A549 (cell line): ENCODE measurements at regions not wholly inside any gene's neighbourhood (a gene's known extent, or its start where the extent isn't known, plus 50 kb on each side); places are given as distances from the start of the nearest gene placed in this dataset.
A peak's percentile ranks its signal among the peaks of the same experiment; 100 is the strongest.

Experiments used
- ATAC-seq, 2 experiments: fragments of 200-7000 bp in 1 of 2; fragments of >200 bp in 1 of 2; cut with Nextera tagmentation in 1 of 2; cut with Tn5 transposase in 1 of 2; 3 replicates each; pipeline versions ENCODE4 v1.8.0 to v1.9.1; 2018 to 2020; ENCODE audit warnings: mild to moderate bottlenecking in 1 of 2, moderate library complexity in 1 of 2
- CTCF ChIA-PET: fragments of 300-600 bp; sonication (Branson Sonifier 250); formaldehyde crosslinking; extraction: SDS; loops from one replicate; lab custom pipeline; 2021; ENCODE audit warnings: antibody characterized with exemption, inconsistent platforms; lab: Yijun Ruan, JAX
- POLR2A ChIA-PET: fragments of 350-600 bp; formaldehyde crosslinking; extraction: SDS; loops from one replicate; lab custom pipeline; 2021; ENCODE audit warnings: antibody characterized with exemption, inconsistent platforms; lab: Yijun Ruan, JAX
- DNase-seq, 2 experiments: peaks; one replicate each; pipeline versions ENCODE4 v3.0.0 to v3.0.0-alpha.2; 2011 to 2016; ENCODE audit warnings: low read depth in 1 of 2, low spot score in 1 of 2
- FAIRE-seq: peaks from 2 replicates; lab custom pipeline; 2011; peaks lifted over from hg19 to GRCh38; lab: Jason Lieb, UNC
- H3K27ac ChIP-seq, 2 experiments: fragments of >200 bp; sonication (Bioruptor Twin); formaldehyde crosslinking; 3 replicates each; pipeline ENCODE4 v1.5.1; 2016 to 2017
- H3K4me1 ChIP-seq: fragments of >200 bp; sonication (Bioruptor Twin); formaldehyde crosslinking; 3 replicates; pipeline ENCODE4 v1.6.1; 2016
- H3K4me2 ChIP-seq: fragments of >200 bp; sonication (Bioruptor Twin); formaldehyde crosslinking; 3 replicates; pipeline ENCODE4 v1.6.1; 2016
- H3K4me3 ChIP-seq: fragments of >200 bp; sonication (Bioruptor Twin); formaldehyde crosslinking; 3 replicates; pipeline ENCODE4 v1.5.1; 2016
- H3K9me3 ChIP-seq: fragments of >200 bp; sonication (Bioruptor Twin); formaldehyde crosslinking; 3 replicates; pipeline ENCODE4 v1.6.1; 2016
- ATOH8 ChIP-seq: fragments of 250-450 bp; sonication (Bioruptor Pico); IDR thresholded peaks from 2 replicates; pipeline ENCODE4 v1.5.0; 2020; ENCODE audit warnings: low read depth, mild to moderate bottlenecking, moderate library complexity
- CEBPB ChIP-seq, 2 experiments: fragments of >200 bp in 1 of 2; sonication (Bioruptor Twin) in 1 of 2; formaldehyde crosslinking in 1 of 2; IDR thresholded peaks; 2 replicates each; pipeline ENCODE4 v1.6.1; 2012 to 2016
- CHD2 ChIP-seq: fragments of 150-350 bp; IDR thresholded peaks from 2 replicates; pipeline ENCODE4 v1.6.1; 2014; ENCODE audit warnings: low read length; ENCODE audit not compliant: partially characterized antibody
- CTCF ChIP-seq: fragments of >200 bp; sonication (Bioruptor Twin); formaldehyde crosslinking; IDR thresholded peaks from 3 replicates; pipeline ENCODE4 v1.5.1; 2016
- EP300 ChIP-seq, 2 experiments: fragments of >200 bp; sonication (Bioruptor Twin); formaldehyde crosslinking; IDR thresholded peaks; 2 replicates in 1 of 2; 3 replicates in 1 of 2; pipeline ENCODE4 v1.6.1; 2016 to 2017
- FOSL2 ChIP-seq, 2 experiments: fragments of 450-650 bp in 1 of 2; fragments of >200 bp in 1 of 2; sonication (Bioruptor Twin) in 1 of 2; formaldehyde crosslinking; IDR thresholded peaks; 2 replicates each; pipeline versions ENCODE4 v1.5.0 to v1.6.1; 2016 to 2020; ENCODE audit warnings: mild to moderate bottlenecking in 1 of 2, moderate library complexity in 1 of 2
- FOXS1 ChIP-seq: fragments of 250-450 bp; sonication (Bioruptor Pico); IDR thresholded peaks from 2 replicates; pipeline ENCODE4 v1.5.0; 2020; ENCODE audit warnings: mild to moderate bottlenecking, moderate library complexity
- GATA3 ChIP-seq: IDR thresholded peaks from 2 replicates; pipeline ENCODE4 v1.6.1; 2012; ENCODE audit warnings: borderline replicate concordance
- HES2 ChIP-seq: fragments of >200 bp; sonication (Bioruptor Twin); formaldehyde crosslinking; IDR thresholded peaks from 2 replicates; pipeline ENCODE4 v1.6.1; 2016
- HMGXB4 ChIP-seq: fragments of 250-450 bp; sonication (Bioruptor Pico); IDR thresholded peaks from 2 replicates; pipeline ENCODE4 v1.5.0; 2021; ENCODE audit warnings: mild to moderate bottlenecking, moderate library complexity, borderline replicate concordance
- HOXB13 ChIP-seq: fragments of 250-450 bp; sonication (Bioruptor Pico); IDR thresholded peaks from 2 replicates; pipeline ENCODE4 v1.5.0; 2020; ENCODE audit warnings: low read depth, mild to moderate bottlenecking, moderate library complexity
- JUN ChIP-seq, 2 experiments: fragments of >200 bp; sonication (Bioruptor Twin); formaldehyde crosslinking; IDR thresholded peaks; 2 replicates in 1 of 2; 3 replicates in 1 of 2; pipeline ENCODE4 v1.6.1; 2016 to 2017
- JUNB ChIP-seq: fragments of >200 bp; sonication (Bioruptor Twin); formaldehyde crosslinking; IDR thresholded peaks from 2 replicates; pipeline ENCODE4 v1.6.1; 2016
- MAFK ChIP-seq: fragments of 450-650 bp; IDR thresholded peaks from 2 replicates; pipeline ENCODE4 v1.6.1; 2014; ENCODE audit not compliant: partially characterized antibody
- MAX ChIP-seq: IDR thresholded peaks from 2 replicates; pipeline ENCODE4 v1.6.1; 2012
- MYC ChIP-seq: IDR thresholded peaks from 2 replicates; pipeline ENCODE4 v1.6.1; 2012; ENCODE audit warnings: mild to moderate bottlenecking, inconsistent platforms, low read length, improper control_type of control experiment, borderline replicate concordance
- NFE2L2 ChIP-seq: fragments of 150-350 bp; conservative IDR thresholded peaks from 2 replicates; pipeline ENCODE4 v1.6.1; 2014; ENCODE audit warnings: low read length
- RAD21 ChIP-seq, 2 experiments: fragments of >200 bp in 1 of 2; sonication (Bioruptor Twin) in 1 of 2; formaldehyde crosslinking in 1 of 2; IDR thresholded peaks in 1 of 2; conservative IDR thresholded peaks in 1 of 2; 2 replicates in 1 of 2; 3 replicates in 1 of 2; pipeline ENCODE4 v1.6.1; 2012 to 2018; ENCODE audit warnings: inconsistent platforms in 1 of 2
- REST ChIP-seq: fragments of 200-600 bp; sonication (generic); IDR thresholded peaks from 2 replicates; pipeline ENCODE4 v1.6.1; 2016; ENCODE audit warnings: antibody characterized with exemption, mild to moderate bottlenecking, moderate library complexity
- SMC3 ChIP-seq: fragments of >200 bp; sonication (Bioruptor Twin); formaldehyde crosslinking; IDR thresholded peaks from 3 replicates; pipeline ENCODE4 v1.6.1; 2018; ENCODE audit warnings: inconsistent platforms
- SREBF2 ChIP-seq: fragments of 450-650 bp; IDR thresholded peaks from 2 replicates; pipeline ENCODE4 v1.6.1; 2014; ENCODE audit warnings: mild to moderate bottlenecking, moderate library complexity
- TFCP2L1 ChIP-seq: fragments of 250-450 bp; sonication (Bioruptor Pico); IDR thresholded peaks from 2 replicates; pipeline ENCODE4 v1.5.0; 2021; ENCODE audit warnings: mild to moderate bottlenecking
- ZSCAN20 ChIP-seq: fragments of 250-450 bp; sonication (Bioruptor Pico); IDR thresholded peaks from 2 replicates; pipeline ENCODE4 v1.8.0; 2022; ENCODE audit warnings: mild to moderate bottlenecking, moderate library complexity
- WGBS: methylation state at CpG from one replicate; pipeline ENCODE4 v1.1.6; 2017; ENCODE audit errors: missing lambda C conversion rate; 5-methylcytosine and 5-hydroxymethylcytosine counted together

GRCh38 chrX:87409113-87409841 lies 108.3 kb upstream of the KLHL4 start:
- peak overlapping the region; percentile 48 for H3K4me2 ChIP-seq
- no peaks in the 10 kb centered on the region for H3K9me3 ChIP-seq
- H3K4me3 ChIP-seq = no peak overlapping the region
- CTCF ChIA-PET = no interaction called here
- TF ChIP-seq CTCF (no peak), HOXB13 (CRISPR knock-in tag) (no peak), MYC (no peak), CHD2 (no peak), EP300 (IDR thresholded peaks at IDR 0.05) (0 out of 5 replicates have a peak, but pooled peaks of 1 of the 2 experiments have one; percentile 26), JUN (IDR thresholded peaks at IDR 0.05) (peak in 1 of 2 experiments; percentile 52; a peak in 1 of 5 replicates), FOXS1 (CRISPR knock-in tag) (no peak), MAX (no peak), REST (no peak), NFE2L2 (no peak), FOSL2 (IDR thresholded peaks at IDR 0.05) (peak; percentile 76), FOSL2 (CRISPR knock-in tag; IDR thresholded peaks at IDR 0.05) (peak; percentile 65), ATOH8 (CRISPR knock-in tag) (no peak), HMGXB4 (CRISPR knock-in tag) (no peak), MAFK (peak; percentile 44), GATA3 (peak; percentile 57; the same call in 1 of the 2 replicates), CEBPB (IDR thresholded peaks at IDR 0.05) (peak in 1 of 2 experiments; percentile 15; a peak in 1 of 4 replicates), TFCP2L1 (CRISPR knock-in tag) (no peak), SMC3 (no peak), RAD21 (conservative IDR thresholded peaks at IDR 0.05 in 1 of 2, IDR thresholded peaks at IDR 0.05 in 1 of 2) (0 out of 5 replicates have a peak, but pooled peaks have one; percentile 2 to 11), HES2 (no peak), ZSCAN20 (CRISPR knock-in tag) (no peak), SREBF2 (no peak), JUNB (peak; percentile 61; the same call in 1 of the 2 replicates)
- H3K4me1 ChIP-seq = peaks cover 17% of the 10 kb centered on the region
- POLR2A ChIA-PET = no interaction called here
- ATAC-seq = peak; percentile 97 to 99
- FAIRE-seq = peak; percentile 90
- H3K27ac ChIP-seq = peak overlapping the region; percentile 50 to 76; a peak in 4 of 6 replicates
- WGBS = 11% methylated on average over 7 of the region's 7 CpGs
- DNase-seq = peak; percentile 36 to 78
